ENCODE measurements at regions not wholly inside any gene's neighbourhood (a gene's known extent, or its start where the extent isn't known, plus 50 kb on each side); places are given as distances from the start of the nearest gene placed in this dataset.

- DNase-seq (ENCODE audit: low spot score) = no peak
Observed at GRCh38 chr6:143621876-143622605, 55.7 kb upstream of the PHACTR2 start.

DNA sequence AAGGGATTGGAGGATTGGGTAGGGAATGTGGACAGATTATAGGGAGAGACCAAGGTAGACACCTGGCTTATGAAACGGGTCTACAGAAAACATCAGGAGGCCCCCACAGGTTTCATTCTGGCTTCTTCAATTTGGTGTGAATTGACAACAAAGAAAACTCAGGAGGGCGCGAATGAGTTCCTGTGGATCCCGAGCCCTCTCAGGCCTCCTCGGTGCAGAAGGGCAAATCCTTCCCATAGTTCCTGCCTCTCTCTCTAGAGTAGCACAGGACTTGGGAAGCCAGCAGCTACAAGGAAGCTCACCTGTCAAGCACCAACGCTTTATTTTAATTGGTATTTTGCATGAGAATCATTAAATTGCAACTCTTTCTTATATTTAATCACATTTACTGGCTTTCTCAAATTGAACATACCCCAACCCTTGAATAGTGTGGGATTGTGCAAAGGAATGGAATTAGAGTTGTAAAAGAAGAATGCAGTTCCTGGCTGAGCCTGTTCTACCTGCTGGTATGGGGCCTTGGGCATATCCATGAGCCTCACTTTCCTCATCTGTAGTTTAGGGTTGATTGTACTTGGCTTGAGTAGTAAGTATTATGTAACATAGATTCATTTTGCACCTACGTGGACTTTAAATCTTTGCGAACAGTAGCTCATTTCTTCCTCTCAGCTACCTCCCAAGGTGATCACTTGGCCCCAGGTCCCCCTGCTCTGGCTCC lies 56.4 kb upstream of the PHACTR2 start:
- no peak for DNase-seq (ENCODE audit: low spot score)

- DNase-seq (ENCODE audit: low spot score) = no peak
Observed at GRCh38 chr6:143620447-143620846, 57.3 kb upstream of the PHACTR2 start.

DNA sequence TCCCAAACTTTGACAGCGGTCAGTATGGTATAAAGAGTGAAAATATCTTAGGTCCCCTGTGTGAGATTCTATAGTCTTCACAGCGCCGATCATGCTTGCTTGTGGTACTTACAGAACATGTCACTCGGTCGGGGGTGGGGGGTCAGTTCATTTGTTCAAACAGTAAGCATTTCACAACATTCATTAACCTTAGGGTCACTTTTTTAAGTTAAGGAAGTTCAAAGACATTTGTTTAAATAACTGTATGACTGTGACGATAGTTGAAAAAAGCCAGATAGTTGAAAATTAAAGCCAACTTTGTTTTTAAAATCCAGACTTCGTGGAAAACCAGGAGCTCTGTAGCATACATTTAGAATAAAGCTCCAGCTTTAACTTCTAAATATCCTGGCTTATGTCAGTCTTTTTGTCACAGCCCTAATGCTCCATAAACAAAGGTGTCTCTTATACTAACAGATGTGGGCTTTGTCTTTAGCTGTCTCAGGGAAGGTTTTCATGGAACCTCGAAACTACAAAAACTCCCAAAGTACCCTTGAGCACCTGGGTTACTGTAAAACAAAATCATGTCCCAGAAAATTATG lies 57.9 kb upstream of the PHACTR2 start:
- no peak for DNase-seq (ENCODE audit: low spot score)

GRCh38 chr6:143616741-143617140 lies 61.0 kb upstream of the PHACTR2 start:
- no peak for DNase-seq (ENCODE audit: low spot score)

- no peak for DNase-seq (ENCODE audit: low spot score)
Observed at GRCh38 chr6:143615785-143616184, 62.0 kb upstream of the PHACTR2 start.

GRCh38 chr6:143614235-143614634 lies 63.5 kb upstream of the PHACTR2 start:
- no peak for DNase-seq (ENCODE audit: low spot score)

GRCh38 chr6:143613749-143614148 lies 64.0 kb upstream of the PHACTR2 start:
- DNase-seq (ENCODE audit: low spot score) = no peak

- no peak for DNase-seq (ENCODE audit: low spot score)
Observed at GRCh38 chr6:143612186-143612585, 65.6 kb upstream of the PHACTR2 start.

GRCh38 chr6:143611580-143611979 lies 66.2 kb upstream of the PHACTR2 start:
- no peak for DNase-seq (ENCODE audit: low spot score)

- no peak for DNase-seq (ENCODE audit: low spot score)
Observed at GRCh38 chr6:143609972-143610371, 67.8 kb upstream of the PHACTR2 start.

GRCh38 chr6:143609501-143609900 lies 68.3 kb upstream of the PHACTR2 start:
- DNase-seq (ENCODE audit: low spot score) = no peak

DNA sequence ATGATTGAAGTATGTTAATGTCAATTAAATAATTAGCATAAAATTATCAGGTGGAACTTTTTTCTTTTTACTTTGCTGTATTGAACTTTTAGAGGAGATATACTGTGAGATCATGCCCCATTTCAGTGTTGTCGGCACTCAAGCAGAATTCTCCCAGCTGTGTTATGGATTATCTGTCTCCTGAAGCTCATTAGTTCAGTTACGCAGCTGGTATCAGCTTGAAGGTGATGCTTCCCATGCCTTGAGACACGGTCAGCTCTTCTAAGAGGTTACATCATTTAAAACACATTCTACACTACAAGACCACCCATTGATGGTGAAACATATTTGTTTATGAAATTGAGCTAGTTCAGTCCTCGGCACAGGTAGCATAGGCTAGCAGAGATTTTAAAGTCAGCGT lies 68.9 kb upstream of the PHACTR2 start:
- no peak for DNase-seq (ENCODE audit: low spot score)

DNA sequence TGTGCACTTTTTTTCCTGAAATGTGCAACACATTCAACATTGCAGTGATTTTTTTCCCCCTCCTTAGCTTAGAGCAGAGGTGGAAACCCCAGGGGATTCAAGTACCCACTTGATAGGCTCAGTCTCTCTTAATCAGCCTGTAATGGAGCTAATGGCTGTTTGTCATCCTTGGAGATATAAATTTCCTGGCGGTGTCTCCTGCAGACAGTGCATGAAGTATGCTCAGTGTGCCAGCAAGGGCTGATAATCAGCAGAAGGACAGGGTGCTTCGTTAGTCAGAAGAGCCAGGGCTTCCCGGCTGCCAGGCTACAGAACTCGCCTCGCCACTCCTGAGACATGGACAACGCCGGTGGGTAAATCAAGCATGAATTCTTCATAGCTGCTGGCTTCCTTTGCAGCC lies 69.8 kb upstream of the PHACTR2 start:
- no peak for DNase-seq (ENCODE audit: low spot score)

GRCh38 chr6:143607168-143607567 lies 70.6 kb upstream of the PHACTR2 start:
- DNase-seq (ENCODE audit: low spot score) = no peak

- no peak for DNase-seq (ENCODE audit: low spot score)
Observed at GRCh38 chr6:143605906-143606521, 71.8 kb upstream of the PHACTR2 start.

- no peak for DNase-seq (ENCODE audit: low spot score)
Observed at GRCh38 chr6:143603455-143603854, 74.3 kb upstream of the PHACTR2 start.

DNA sequence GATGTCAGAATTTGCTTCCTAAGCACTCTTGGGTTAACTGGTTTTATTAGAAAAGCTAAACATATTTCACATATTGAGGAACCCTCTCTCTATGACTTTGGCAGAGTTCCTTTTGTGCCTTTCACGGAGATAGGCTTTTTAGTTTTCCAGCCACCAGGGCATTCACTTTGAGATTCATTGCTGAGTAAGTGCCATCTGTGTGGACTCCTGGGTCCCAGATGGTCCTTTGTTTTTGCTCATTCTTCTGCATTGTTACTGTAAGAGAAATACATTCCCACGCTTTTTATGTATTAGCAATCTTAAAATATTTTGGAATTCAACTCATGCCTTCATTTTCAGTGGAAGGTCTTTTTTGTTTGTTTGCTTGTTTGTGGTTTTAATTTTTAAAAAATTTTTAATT lies 76.3 kb upstream of the PHACTR2 start:
- DNase-seq (ENCODE audit: low spot score) = no peak

GRCh38 chr6:143600821-143601220 lies 76.9 kb upstream of the PHACTR2 start:
- DNase-seq (ENCODE audit: low spot score) = no peak

DNA sequence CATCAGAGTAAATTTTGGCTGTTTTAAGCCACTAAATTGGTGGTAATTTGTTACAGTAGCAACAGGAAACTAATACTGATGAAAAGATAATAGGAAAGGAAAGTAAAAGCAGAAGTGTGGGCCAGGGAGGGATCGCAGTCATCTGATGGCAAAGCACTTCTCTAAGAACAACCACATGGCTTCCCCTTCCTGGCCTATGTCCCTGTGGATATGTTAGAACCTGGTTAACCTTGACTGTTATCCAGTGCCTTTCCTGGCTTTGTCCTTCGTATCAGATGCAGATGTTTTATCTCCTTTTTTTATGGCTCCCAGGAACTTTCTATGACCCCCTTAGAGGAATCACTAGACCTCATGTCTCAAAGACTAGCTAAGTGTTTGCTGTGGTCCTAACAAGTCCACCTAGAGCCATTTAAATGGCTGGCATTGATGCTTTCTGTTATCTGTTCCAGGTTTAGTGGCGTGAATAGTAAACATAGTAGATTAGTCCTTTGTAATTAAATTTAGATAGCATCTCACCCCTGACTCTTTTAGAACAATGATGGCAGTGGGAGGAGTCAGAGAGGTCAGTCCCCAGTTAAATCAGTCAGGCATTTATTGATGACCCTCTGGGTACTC lies 79.2 kb upstream of the PHACTR2 start:
- no peak for DNase-seq (ENCODE audit: low spot score)

GRCh38 chr6:143596866-143597265 lies 80.9 kb upstream of the PHACTR2 start:
- DNase-seq (ENCODE audit: low spot score) = no peak

- DNase-seq (ENCODE audit: low spot score) = no peak
Observed at GRCh38 chr6:143595251-143596036, 82.3 kb upstream of the PHACTR2 start.
